NCI-H1417 treated with DMSO at 0.1 percent for 48 hours (cell line): ENCODE measurements at regions not wholly inside any gene's neighbourhood (a gene's known extent, or its start where the extent isn't known, plus 50 kb on each side); places are given as distances from the start of the nearest gene placed in this dataset.

Source experiments
- DNase-seq: peaks from one replicate; lab custom pipeline; 2025; lab: John Stamatoyannopoulos, UW

DNA sequence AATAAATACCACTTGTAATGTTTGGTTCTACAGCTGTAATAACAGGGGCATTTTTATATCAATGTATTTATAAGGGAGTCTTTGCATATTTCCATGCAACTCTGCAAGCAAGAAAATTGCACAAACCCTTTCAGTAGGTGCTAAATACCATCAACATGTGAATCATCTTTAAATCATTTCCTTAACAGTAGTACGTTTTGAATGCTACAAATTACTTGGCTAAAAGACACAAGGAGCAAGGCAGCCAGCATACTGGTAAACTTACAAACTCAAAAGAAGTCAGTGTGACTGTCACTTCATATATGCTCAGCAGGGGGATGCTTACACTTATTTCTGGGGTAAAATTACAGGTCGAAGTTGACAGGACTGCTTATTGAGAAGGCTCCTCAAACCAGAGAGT lies 402.4 kb downstream of the EFNB2 start:
- DNase-seq: no peak

DNA sequence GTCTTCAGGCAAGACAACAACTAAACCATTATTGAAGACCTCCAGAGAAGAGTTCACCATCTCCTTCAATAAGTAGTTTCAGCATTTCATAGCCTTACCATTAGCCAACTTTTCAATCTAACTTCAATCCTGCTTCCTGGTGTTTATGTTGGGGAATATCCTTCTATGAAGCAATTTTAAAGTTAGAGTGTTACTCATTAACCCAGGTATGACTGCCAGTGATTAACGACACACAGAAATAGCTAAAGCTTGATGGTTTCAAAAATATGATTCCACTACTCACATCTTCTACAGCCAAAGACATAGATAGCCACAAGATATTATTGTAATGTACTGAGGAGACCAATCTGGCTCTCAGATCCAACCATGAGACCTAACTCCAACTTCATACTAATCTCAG lies 403.2 kb downstream of the EFNB2 start:
- DNase-seq: no peak

DNA sequence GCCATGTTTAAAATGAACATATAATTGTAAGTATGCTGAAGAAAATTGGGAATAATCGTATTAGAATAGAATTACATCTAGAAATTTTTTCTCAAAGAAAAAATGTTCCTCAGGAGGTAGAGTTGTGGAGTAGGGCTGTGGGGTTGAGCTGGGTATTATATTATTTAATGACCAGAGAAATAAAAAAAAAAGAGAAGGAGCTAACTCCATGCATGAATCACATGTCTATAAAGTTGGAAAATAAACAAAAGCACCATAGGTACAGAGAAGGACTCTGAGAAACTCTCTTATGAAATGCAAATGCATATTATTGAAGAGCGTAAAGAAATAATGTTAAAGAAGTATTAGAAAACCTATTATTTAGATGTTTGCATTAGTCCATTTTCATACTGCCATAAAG lies 405.5 kb downstream of the EFNB2 start:
- no peak for DNase-seq

DNA sequence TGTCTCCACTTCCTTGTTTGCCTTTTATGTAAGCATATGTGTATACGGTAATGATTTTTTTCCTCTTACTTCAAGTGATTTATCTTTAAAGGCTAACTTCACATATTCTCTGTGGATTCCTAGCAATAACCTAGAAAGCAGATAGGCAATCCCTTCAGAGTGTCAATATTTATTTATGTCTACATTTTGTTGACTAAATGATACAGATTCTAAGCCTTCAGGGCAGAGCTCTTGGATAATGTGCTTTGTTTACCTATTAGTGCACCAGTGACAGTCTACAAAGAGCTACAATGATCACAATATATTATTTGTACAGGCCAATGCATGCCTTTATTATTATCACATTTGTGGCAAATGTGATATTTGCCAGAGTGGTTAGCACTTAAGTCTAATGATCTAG lies 406.2 kb downstream of the EFNB2 start:
- peak; percentile 56 for DNase-seq

DNA sequence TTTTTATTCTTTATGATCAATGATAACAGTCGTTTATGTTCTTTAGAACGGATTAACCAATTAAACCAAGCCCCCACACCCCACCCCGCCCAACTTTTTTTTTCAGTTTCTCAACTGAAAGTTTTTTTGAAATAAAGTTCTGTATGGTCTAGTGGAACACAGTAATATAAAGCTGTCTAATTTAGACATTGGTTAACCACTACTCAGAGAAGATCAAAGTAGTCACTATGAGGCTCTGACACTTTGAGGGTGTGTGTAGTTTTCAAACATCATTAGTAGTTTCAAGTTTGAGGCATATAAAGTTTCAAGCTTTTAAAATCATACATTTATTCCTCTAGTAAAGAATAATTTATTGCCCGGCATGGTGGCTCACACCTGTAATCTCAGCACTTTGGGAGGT lies 413.2 kb downstream of the EFNB2 start:
- DNase-seq: no peak

DNA sequence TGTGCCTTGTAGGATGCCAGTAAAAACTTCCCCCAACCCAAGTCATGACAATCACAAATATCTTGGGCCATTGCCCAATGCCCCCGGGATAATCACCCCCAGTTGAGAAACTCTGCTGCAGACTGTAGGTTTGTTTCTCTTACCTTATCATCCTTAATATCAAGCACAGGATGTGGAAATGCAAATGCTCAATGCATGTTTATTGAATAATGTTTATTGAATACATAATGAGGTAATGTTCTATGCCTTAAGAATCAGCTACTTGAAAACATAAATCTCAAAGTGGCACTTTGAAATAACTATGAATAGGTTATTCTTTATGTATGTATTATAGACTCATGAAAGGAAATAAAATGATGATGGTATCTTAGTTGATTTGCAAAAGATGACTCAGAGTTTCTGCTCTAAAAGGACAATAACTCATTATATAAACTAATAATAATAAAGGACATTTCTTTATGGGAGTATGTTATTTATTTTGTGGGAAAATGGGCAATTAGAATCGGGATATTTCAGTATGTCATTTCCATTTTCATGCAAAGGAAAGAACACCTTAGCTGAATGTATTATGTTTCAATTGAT lies 414.2 kb downstream of the EFNB2 start:
- no peak for DNase-seq

DNA sequence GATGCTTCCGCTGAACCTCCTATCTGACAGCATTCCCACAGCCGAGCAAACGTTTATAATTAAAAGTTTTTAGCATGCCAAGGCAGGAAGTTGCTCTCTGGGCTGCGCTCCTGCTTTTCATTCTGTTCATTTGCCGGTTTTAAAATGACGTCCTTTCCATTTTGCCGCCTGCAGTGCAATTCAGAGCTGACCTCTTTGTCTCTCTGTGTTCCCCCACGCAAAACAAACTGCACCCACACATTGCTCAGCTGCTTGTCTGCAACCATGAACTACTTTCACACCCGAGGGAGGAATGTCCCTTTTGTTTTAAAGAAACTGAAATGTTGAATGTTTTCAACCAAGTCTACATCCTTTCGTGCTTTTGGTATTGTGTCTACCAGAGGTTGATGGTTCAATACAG lies 416.5 kb downstream of the EFNB2 start:
- no peak for DNase-seq

DNA sequence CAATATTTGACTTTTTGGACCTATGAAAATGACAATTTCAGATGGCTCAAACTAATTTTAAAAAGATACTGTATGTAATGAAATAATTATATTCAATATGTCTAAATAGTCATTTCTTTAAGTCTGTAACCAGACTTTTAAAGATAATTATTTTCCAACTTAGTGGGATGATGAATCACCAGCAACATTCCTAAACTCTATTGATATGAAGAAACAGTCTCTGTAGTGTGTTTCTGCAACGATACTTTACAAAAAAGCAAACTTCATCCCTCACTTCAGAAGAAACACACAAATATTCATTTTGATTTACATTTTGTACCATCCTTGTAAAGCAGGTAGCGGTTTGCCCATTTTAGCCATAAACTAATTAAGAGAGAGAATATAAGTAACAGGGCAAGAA lies 417.4 kb downstream of the EFNB2 start:
- no peak for DNase-seq

DNA sequence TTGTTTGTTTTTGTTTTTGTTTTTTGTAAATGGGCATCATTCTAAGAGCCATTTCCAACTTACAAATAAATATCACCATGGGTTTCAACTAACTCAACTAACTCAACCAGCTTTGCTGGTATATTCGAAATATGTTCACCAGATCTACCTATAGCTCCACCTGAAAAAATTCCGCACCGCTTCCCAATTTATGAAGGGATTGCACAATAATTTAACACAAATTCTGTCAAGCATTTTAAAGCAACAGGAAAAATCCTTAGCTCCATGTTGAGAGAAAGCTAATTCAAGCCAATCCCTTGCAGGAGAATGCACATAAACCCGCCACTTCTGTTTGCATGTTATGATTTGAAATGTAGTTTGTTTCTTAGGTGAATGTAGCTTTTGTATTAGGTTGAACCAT lies 417.8 kb downstream of the EFNB2 start:
- DNase-seq: no peak

DNA sequence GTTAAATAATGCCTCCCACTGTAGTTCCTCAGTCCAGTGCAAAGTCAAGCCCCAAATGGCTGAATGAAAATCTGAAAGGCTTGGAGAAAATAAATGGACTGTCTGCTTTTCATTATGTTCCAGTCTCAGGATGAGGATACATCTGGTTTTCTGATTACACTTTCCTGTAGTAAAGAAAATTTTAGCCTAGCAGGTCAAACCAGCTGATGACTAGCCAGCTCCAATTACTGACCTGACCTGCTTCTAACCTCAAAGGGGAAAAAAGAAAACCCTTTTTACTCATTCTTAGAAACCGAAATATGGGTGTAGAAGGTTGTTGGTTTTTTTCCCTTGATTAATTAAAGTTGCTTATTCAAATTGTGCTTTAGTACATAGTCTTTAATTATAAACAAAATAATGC lies 418.4 kb downstream of the EFNB2 start:
- no peak for DNase-seq

DNA sequence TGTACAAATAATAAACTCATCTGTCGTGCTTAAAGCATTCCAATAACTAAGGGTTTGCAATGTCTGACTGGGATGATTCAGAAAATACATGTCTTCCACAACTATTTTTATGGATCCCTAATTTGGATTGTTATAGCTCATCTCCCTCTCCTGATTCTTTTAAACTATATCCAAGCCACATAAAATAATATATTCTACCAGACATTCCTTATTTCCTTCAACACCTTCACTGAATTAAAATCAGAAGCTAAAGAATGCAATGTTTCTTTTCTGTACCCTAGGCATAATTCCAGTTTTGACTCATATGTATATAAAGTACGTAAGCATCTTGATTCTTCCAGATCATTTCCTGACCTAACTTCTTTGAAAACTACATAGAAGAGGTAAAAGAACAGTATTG lies 420.4 kb downstream of the EFNB2 start:
- DNase-seq: no peak

DNA sequence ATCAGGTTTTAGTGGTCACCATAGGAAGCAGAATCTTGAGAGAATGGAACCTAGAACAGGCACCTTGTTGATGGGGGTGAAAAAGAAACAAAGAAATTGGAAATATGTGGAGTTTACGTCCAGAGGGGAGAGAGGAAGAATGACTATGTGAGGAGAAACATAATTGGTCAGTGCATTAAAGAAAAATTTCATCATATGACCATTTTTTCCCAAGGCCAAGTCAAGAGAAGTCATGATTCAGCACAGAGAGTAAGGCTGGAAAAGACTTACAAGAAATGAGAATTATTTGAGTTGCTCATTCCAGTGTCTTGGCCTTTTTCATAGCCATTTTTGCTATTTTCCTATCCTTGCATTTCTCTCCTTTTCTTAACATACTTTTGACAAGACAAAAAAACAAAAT lies 421.7 kb downstream of the EFNB2 start:
- no peak for DNase-seq

DNA sequence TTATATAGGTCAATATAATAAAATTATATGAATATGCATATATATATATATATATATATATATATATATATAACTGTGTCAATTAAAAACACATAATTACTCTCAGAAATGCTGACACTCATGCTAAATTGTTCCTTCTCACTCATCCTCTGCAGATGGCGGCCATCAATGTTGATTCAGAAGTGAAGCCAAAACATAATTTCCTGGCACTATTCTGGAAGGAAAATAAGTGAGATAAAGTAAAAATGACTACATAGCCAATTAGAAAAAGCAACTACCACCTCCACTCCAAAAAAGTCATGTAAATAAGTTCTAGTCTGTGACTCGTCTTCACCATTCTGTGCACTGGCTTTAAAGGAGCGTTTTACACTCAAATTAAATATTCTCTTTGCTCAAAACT lies 423.3 kb downstream of the EFNB2 start:
- DNase-seq: no peak

DNA sequence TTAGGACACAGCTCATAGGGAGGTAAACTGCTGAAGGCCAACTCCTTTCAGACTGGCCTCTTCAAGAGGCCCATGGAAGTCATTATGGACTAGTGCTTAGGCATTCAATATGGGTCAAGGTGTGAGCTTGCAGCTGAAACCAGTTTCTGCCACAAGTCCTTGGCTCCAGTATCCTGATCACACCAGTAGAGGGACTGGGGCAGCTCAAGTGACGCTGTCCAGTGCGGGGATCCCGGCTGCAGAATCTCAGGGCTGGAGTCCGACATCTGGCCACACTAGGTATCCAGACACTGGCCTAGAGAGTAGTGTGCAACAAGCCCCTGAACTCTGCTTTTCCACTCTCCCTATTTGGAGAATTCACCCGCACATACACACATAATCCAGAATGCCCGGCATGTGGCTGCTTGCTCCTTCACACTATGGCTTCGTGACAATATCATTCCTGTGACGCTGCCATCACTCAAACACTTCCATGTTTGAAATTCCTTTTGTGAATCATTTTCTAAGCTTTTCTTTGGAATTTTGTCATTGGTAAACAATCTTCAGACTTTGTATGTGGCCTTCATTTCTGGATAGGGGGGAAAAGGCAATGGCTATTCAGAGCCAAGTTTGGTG lies 425.1 kb downstream of the EFNB2 start:
- no peak for DNase-seq

DNA sequence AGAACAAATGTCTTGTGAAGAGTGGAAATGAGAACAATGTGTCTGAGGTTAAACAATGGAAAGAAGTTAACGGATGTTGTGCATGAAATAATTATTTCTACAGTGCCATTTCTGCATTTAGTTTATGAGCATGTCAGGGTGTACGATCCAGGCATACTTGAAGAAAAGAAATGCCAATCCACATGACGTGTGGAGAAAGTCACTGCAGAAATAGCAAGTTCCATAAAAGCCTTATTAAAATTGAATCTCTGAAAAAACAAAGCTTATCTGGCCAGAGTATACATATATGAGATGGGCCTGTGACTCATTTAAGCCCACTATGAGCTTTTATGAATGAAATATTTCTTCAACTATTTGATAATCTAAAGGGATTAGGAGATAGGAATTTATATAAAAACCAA lies 426.1 kb downstream of the EFNB2 start:
- DNase-seq: no peak

DNA sequence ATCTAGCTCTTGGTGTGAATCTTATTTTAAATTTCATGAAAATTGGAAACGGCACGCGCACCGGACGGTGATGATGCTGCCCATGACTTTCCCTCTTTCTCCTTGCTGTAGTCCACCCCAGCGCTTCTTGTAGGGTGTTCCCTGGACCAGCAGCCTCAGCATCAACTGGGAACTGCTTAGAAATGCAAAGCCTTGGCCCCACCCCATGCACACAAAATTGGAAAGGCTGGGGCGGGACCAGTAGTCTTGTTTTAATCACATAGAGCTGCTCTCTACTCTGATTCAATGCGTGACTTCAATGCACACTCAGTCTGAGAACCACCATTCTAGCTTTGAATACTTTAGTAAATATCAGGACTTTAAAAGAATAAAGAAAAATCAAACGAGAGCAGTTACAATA lies 427.1 kb downstream of the EFNB2 start:
- no peak for DNase-seq

DNA sequence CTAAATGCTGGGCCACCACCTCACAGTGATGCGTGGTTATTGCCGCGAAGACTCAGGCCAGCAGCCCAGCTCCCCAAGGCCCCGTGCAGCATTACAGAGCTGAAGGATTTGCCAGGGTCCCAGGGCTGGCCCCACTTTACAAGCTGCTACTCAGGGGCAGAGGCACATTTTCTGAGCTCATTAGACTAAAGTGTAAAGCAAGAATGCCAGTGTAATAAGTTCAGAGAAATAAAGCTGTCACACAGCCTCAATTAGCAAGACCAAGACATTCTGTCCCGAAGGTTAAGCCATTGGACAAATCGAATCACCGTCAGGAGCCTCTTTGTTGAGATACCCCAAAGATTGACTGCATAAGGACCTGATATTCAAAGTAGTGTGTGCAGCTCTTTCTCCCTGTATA lies 428.4 kb downstream of the EFNB2 start:
- DNase-seq: no peak

DNA sequence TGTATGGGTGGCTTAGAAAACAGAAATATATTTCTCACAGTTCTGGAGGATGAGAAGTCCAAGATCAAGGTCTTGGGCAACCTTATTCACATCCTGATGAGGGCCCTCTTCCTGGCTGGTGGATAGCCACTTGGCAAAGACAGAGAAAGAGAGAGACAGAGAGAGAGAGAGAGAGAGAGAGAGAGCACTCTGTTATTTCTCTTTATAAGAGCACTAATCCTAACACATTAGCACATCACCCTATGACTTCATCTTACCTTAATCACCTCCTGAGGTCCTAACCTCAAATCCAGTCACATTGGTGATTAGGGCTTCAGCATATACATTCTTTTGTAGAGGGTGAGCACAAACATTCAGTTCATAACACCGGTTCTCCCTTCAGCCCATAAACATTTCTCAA lies 430.3 kb downstream of the EFNB2 start:
- no peak for DNase-seq

DNA sequence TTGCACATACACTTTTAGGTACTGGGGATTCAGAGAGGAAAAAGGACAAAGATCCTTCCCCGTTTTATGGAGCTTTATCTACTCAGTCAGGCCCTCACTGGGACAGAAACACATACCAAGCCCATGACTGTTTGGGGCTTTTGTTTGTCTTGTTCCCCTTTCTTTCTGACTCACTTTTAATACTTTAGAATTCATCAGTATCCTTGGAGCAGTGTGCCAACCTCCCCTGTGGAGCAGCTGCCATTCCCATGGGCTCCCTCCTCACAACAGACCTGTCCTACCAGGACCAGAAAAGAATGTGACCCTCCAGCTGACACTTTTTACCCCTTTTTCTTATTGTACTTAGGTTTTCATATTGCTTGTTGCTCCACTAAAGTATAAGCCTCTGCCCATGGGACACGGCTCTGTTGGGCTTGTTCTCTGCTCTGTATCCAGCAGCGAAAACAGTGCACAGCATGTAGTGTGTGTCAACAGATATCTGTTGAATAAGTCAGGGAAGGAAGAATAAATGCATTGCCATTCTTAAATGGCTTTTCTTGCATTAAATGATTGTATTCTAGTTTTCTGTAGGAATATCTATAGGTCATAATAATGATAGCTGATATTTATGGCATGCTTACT lies 431.1 kb downstream of the EFNB2 start:
- DNase-seq: no peak

DNA sequence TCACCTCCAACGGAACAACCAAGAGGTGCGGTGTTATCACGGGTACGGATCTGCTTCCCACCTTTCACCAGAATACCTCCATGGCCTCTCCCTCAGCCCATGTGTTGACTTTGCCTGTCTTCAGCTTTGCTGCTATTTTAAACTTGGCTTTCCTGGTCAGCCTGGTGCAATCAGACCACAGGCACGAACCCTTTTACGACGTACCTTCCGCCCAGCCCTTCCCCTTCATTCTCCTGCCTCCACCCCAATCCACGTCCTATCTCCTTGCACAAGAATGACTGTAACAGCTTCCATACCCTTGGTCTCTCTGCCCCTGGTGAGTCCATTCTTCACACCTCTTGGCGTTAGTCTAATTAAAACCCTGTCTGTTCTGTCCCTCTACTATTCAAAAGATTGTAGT lies 431.7 kb downstream of the EFNB2 start:
- DNase-seq: no peak

DNA sequence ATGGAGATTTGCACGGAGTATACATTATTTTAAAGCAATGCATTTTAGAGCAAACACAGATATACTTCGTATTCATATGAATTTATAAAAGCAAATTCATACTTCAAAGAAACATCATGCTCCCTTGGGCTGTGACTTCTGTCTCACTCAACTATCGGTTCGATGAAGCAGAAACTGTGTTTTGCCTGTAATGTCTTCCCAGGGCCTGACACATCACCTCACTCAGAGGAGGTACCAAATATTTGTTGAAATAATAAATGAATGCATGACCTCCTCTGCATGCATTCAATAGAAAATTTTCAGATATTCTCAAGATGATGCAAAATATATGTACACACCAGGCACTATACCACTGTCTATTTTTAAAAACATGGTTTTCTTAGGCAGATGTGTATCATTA lies 432.7 kb downstream of the EFNB2 start:
- DNase-seq: no peak

DNA sequence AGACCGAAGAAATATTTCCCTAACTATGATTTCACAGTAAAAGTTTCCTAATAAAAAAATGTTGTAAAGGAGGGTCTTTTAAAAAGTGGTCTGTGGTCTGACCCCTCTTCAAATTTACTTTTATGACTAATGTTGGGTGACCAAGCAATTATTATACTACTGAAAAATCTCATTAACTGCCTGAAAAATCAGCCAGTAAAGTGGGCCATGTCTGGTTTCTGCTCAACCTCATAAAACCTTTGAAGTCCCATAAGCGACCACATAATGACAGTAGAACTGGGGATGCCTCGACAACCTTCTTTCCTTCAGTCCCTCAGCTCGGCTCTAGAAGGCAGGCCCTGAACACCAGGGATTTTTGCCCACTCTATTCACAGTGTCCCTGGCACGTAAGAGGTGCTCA lies 434.3 kb downstream of the EFNB2 start:
- DNase-seq: no peak

DNA sequence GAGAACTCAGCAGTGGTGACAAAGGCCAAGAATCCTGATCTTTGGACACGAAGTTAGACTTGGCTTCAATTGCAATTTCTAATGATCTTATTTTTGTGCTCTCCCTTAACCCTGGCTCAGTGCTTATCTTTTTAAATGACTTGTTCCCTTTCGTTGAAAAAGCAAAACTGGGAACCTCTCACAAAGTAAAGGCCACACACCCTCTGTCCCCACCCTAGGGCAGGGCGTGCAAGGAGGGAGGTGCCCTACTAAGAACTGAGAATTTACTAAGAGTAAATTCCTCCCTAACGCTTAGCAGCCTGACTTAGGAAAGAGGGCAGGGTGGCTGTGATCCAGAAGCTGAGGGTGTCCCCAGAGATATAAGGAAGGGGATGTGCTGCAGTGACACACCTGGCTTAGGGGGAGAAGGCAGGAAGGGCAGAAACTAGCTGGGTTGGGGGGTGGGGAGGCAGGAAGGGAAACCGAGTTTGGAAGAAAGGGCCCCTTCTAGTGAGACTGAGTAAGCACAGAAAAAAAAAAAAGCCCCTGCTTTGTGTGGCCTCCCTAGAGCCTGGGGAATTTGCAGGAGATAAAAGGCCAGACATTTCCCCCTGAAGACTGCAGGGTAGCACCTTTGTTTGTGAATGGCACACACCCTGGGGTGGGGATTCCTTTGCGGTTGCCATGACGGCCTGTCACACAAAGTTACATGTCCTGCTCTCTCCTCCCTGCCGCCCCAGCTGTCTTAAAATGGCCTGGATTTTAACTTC lies 435.1 kb downstream of the EFNB2 start:
- DNase-seq: no peak
